Retinal pigment epithelial cell (primary cell): ENCODE measurements at regions not wholly inside any gene's neighbourhood (a gene's known extent, or its start where the extent isn't known, plus 50 kb on each side); places are given as distances from the start of the nearest gene placed in this dataset.

Experiments
- DNase-seq: peaks from one replicate; pipeline ENCODE4 v3.0.0-alpha.2; 2010; ENCODE audit warnings: low read depth
- H3K4me3 ChIP-seq: 2 replicates; pipeline ENCODE4 v1.5.1; 2011; ENCODE audit warnings: mild to moderate bottlenecking, low read length, control low read depth, moderate library complexity
- TF ChIP-seq, protein P1 (sequence below): conservative IDR thresholded peaks from 2 replicates; pipeline ENCODE4 v1.5.1; 2011; ENCODE audit warnings: low read depth, low read length, control low read depth, inconsistent platforms

DNA sequence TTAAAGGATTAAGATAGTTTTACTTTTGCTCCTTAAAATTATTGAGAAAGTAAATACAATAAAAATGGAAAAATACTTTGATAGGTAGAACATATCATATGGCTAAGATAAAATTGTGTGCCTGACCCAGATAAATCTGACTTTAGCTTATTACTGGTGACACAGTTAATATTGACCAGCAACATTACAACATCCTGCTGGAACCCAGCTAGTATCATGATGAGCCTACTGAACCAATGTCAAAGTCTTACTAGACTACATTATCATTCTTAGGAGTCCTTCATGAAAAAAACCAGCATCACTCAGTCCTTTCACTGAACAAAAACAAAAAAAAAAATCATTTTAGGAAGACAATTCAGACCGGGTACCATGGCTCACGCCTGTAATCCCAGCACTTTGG, 164.8 kb upstream of the CDK1 start:
- TF ChIP-seq, protein P1, sequence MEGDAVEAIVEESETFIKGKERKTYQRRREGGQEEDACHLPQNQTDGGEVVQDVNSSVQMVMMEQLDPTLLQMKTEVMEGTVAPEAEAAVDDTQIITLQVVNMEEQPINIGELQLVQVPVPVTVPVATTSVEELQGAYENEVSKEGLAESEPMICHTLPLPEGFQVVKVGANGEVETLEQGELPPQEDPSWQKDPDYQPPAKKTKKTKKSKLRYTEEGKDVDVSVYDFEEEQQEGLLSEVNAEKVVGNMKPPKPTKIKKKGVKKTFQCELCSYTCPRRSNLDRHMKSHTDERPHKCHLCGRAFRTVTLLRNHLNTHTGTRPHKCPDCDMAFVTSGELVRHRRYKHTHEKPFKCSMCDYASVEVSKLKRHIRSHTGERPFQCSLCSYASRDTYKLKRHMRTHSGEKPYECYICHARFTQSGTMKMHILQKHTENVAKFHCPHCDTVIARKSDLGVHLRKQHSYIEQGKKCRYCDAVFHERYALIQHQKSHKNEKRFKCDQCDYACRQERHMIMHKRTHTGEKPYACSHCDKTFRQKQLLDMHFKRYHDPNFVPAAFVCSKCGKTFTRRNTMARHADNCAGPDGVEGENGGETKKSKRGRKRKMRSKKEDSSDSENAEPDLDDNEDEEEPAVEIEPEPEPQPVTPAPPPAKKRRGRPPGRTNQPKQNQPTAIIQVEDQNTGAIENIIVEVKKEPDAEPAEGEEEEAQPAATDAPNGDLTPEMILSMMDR, result no peak
- no peak for DNase-seq
- no peak overlapping the region for H3K4me3 ChIP-seq

DNA sequence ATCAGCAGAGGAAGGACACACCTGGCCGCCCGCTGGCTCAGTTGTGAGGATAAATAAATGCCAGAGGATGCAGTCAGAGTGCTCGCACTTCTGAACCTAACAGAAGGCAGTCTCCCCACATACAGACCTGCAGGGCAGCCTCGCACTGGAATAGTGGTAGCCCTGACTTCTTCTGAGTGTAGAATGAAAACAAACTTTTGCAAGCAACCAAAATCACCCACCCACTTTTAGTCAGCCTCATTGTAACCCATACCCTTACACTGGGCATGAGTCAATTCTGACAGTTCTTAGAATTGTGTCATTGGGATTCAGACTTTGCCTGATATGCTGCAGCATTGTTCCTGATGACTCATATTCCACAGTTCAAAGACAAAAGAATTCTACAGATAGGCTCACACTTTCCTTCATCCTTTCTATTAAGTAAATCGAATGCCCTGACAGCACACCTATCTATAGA, 167.0 kb upstream of the CDK1 start:
- TF ChIP-seq, protein P1, result no peak
- H3K4me3 ChIP-seq, result no peak overlapping the region
- peak; percentile 11 for DNase-seq

DNA sequence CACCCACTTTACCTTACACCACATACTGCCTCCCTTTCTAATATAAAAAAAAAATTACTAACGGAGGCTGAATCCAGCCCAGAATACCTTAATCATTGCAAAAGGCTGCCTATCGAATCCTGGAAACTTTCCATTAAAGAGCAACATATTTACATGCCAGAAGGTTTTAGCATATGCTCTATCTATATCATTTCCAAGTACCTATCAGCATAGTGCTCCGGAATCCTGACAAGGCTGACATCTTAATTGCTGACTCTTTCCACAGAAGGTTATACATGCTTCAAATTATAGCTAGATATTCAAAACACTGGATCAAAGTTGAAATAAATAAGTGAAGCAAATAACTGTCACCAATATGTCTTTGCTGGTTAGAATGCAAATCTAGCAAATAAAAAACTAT, 170.9 kb upstream of the CDK1 start:
- DNase-seq, result no peak
- TF ChIP-seq, protein P1, result no peak
- H3K4me3 ChIP-seq, result no peak overlapping the region

DNA sequence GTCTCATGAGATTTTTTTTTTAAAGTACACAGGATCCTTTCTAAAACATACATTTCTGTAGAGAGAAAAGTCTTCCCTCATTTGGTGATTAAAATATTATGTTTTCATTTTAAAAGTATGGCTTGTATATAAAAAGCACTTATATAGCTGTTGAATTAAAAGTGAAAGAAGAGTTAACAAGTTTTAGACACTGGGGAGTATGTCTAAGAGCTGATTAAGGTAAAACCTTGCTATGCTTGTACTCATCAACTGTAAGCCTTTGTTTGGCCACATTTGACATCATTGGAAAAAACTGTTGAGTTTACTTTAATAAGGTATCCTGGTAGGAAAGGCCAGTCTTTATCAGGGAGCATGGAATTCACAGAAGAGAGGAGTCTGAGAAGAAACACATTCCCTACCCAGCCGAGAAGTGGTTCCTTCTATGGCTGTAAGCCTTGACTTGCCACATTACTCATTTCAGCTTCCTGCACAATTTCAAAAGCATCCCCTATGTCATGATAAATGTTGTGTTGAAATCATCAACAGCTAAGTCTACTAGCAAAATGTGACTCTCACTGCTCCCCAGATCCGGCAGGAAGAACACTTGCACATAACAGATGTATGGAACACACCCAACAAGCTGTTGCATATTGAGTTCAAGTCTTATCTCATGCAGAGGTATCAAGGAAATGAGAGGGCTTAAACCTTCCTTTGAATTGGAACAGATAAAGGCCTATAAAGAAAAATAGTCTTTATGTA, 171.8 kb upstream of the CDK1 start:
- H3K4me3 ChIP-seq, result no peak overlapping the region
- no peak for DNase-seq
- TF ChIP-seq, protein P1, result no peak

DNA sequence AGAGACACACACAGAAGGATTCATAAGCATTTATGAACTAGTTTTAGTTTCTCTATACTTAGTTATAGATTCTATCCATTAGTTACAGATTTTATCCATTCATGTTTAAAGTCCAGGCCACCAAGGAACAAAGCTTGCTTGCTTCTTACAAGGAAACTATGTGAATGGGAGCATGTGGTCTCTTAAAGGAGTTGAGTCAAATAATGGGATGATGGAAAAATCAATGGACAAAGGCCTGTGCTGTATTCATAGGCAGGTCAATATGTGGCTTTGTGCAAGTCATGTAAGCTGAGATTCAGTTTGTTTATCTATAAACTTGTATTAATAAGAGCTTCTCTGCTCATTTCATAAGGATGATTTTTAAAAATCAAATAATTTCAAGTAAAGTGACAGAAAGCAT, 172.8 kb upstream of the CDK1 start:
- no peak overlapping the region for H3K4me3 ChIP-seq
- no peak for DNase-seq
- TF ChIP-seq, protein P1, result no peak

DNA sequence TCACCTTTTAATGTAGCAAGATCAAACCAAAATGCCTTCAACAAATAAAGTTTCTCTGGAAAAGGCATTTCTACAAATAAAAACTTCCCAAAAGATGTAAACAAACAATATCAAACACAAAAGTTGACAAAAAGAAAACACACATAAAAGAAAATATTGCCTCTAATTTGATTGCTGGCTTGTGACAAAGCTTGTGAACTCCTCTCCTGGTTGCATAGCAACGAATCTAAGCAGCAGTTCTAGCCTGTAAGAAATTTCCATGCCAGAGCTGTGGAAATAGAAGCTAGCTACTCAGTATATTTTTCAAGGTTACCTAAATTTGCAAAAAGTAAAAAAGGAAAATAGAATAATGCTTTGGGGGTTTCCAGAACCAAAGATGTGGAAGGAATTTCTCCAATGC, 173.9 kb upstream of the CDK1 start:
- H3K4me3 ChIP-seq, result no peak overlapping the region
- TF ChIP-seq, protein P1, result no peak
- DNase-seq, result no peak

DNA sequence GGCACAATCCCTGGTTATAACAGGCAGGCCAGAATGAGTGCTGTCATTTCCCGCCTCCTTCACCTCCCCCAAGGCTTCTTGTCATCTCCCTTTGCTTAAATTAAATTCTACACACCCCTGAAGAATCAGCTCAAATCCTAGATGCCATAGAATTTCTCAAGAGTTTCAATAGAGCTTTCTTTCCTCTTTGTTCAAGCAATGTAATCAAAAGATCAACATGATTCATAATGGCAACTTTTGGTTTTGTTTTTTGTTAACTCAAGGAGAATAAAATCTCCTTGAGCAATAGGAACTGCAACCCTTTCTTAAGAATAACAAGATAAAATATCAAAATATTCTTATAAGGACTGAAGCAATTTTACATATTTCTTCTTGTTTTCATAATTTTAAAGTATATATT, 180.8 kb upstream of the CDK1 start:
- TF ChIP-seq, protein P1, result no peak
- DNase-seq, result no peak
- H3K4me3 ChIP-seq, result no peak overlapping the region
